Progenitor cell of endocrine pancreas (in vitro differentiated cells): ENCODE measurements at regions not wholly inside any gene's neighbourhood (a gene's known extent, or its start where the extent isn't known, plus 50 kb on each side); places are given as distances from the start of the nearest gene placed in this dataset.

Source experiments
- DNase-seq: peaks from one replicate; pipeline ENCODE4 v3.0.0; 2021; ENCODE audit warnings: low spot score; ENCODE audit not compliant: unreplicated experiment
- H3K27ac Mint-ChIP-seq: 2 replicates; pipeline ENCODE4 v1.8.0; 2021; ENCODE audit warnings: mild to moderate bottlenecking, moderate library complexity, mixed read lengths
- H3K27me3 Mint-ChIP-seq: 2 replicates; pipeline ENCODE4 v1.8.0; 2021; ENCODE audit warnings: mixed read lengths
- H3K36me3 Mint-ChIP-seq: 2 replicates; pipeline ENCODE4 v1.8.0; 2022; ENCODE audit warnings: mixed read lengths; ENCODE audit not compliant: insufficient read depth
- H3K4me1 Mint-ChIP-seq: 2 replicates; pipeline ENCODE4 v1.8.0; 2021; ENCODE audit warnings: low read depth, mixed read lengths
- H3K4me3 Mint-ChIP-seq: 2 replicates; pipeline ENCODE4 v1.8.0; 2021; ENCODE audit warnings: low read depth, mild to moderate bottlenecking, moderate library complexity, mixed read lengths
- H3K9me3 Mint-ChIP-seq: 2 replicates; pipeline ENCODE4 v1.8.0; 2021; ENCODE audit warnings: low read depth, mixed read lengths
- CTCF ChIP-seq: fragments of 200-600 bp; sonication (generic); IDR thresholded peaks from one replicate; pipeline ENCODE4 v1.5.0; 2021; ENCODE audit warnings: antibody characterized with exemption, mild to moderate bottlenecking; ENCODE audit not compliant: unreplicated experiment

GRCh38 chr6:153526479-153526878 is 395.4 kb upstream of the RGS17 start:
- no peaks in the 10 kb centered on the region for H3K27me3 Mint-ChIP-seq
- no peak overlapping the region for H3K4me3 Mint-ChIP-seq
- H3K36me3 Mint-ChIP-seq = no peaks in the 10 kb centered on the region
- H3K9me3 Mint-ChIP-seq = peaks cover 19% of the 10 kb centered on the region
- no peak for TF ChIP-seq CTCF
- no peak overlapping the region for H3K27ac Mint-ChIP-seq
- no peak for DNase-seq
- H3K4me1 Mint-ChIP-seq = no peaks in the 10 kb centered on the region

- no peaks in the 10 kb centered on the region for H3K27me3 Mint-ChIP-seq
These were observed 394.9 kb upstream of the RGS17 start for GRCh38 chr6:153525998-153526397.

GRCh38 chr6:153523390-153523789 is 392.3 kb upstream of the RGS17 start:
- H3K36me3 Mint-ChIP-seq = no peaks in the 10 kb centered on the region
- no peak for DNase-seq
- no peaks in the 10 kb centered on the region for H3K27me3 Mint-ChIP-seq
- no peak overlapping the region for H3K4me3 Mint-ChIP-seq
- TF ChIP-seq CTCF = no peak
- no peaks in the 10 kb centered on the region for H3K4me1 Mint-ChIP-seq
- peaks cover 27% of the 10 kb centered on the region for H3K9me3 Mint-ChIP-seq
- no peak overlapping the region for H3K27ac Mint-ChIP-seq

More at GRCh38 chr6:153525998-153526397, 394.9 kb upstream of the RGS17 start:
- no peak for DNase-seq
- H3K9me3 Mint-ChIP-seq = peaks cover 17% of the 10 kb centered on the region
- no peak for TF ChIP-seq CTCF
- H3K27ac Mint-ChIP-seq = no peak overlapping the region
- H3K4me3 Mint-ChIP-seq = no peak overlapping the region
- H3K36me3 Mint-ChIP-seq = no peaks in the 10 kb centered on the region
- no peaks in the 10 kb centered on the region for H3K4me1 Mint-ChIP-seq

GRCh38 chr6:153511896-153512496 is 380.9 kb upstream of the RGS17 start:
- H3K27me3 Mint-ChIP-seq = no peaks in the 10 kb centered on the region
- H3K4me1 Mint-ChIP-seq = no peaks in the 10 kb centered on the region
- H3K4me3 Mint-ChIP-seq = no peak overlapping the region
- no peaks in the 10 kb centered on the region for H3K36me3 Mint-ChIP-seq
- peaks cover 4% of the 10 kb centered on the region for H3K9me3 Mint-ChIP-seq
- DNase-seq = no peak
- TF ChIP-seq CTCF = peak; percentile 63
- no peak overlapping the region for H3K27ac Mint-ChIP-seq

- no peak overlapping the region for H3K27ac Mint-ChIP-seq
- no peak overlapping the region for H3K4me3 Mint-ChIP-seq
- no peak for DNase-seq
- no peak for TF ChIP-seq CTCF
- H3K9me3 Mint-ChIP-seq = peaks cover 9% of the 10 kb centered on the region
- no peaks in the 10 kb centered on the region for H3K27me3 Mint-ChIP-seq
- no peaks in the 10 kb centered on the region for H3K36me3 Mint-ChIP-seq
- H3K4me1 Mint-ChIP-seq = no peaks in the 10 kb centered on the region
These were observed 372.7 kb upstream of the RGS17 start for GRCh38 chr6:153503810-153504209.
